Endodermal cell (in vitro differentiated cells): ENCODE measurements at regions not wholly inside any gene's neighbourhood (a gene's known extent, or its start where the extent isn't known, plus 50 kb on each side); places are given as distances from the start of the nearest gene placed in this dataset.

Source experiments
- DNase-seq: peaks from one replicate; pipeline ENCODE4 v3.0.0-alpha.2; 2017
- H3K27ac ChIP-seq: 2 replicates; pipeline ENCODE4 v1.5.1; 2013; ENCODE audit warnings: mild to moderate bottlenecking, low read depth, low read length, moderate library complexity
- H3K27me3 ChIP-seq: 2 replicates; pipeline ENCODE4 v1.6.1; 2013; ENCODE audit warnings: mild to moderate bottlenecking, low read length, moderate library complexity; ENCODE audit not compliant: insufficient read depth, control insufficient read depth, poor library complexity, severe bottlenecking
- H3K36me3 ChIP-seq: 2 replicates; pipeline ENCODE4 v1.7.0; 2013; ENCODE audit warnings: mild to moderate bottlenecking, low read length, moderate library complexity; ENCODE audit not compliant: control insufficient read depth, insufficient read depth
- H3K4me1 ChIP-seq: one replicate; pipeline ENCODE4 v1.7.0; 2013; ENCODE audit warnings: low read length; ENCODE audit not compliant: control insufficient read depth, insufficient read depth
- H3K4me3 ChIP-seq: 2 replicates; pipeline ENCODE4 v1.5.1; 2013; ENCODE audit warnings: mild to moderate bottlenecking, low read length, moderate library complexity
- H3K9ac ChIP-seq: 2 replicates; pipeline ENCODE4 v1.6.1; 2013; ENCODE audit warnings: mild to moderate bottlenecking, low read length, moderate library complexity; ENCODE audit not compliant: poor library complexity, severe bottlenecking; ENCODE audit errors: extremely low read depth
- H3K9me3 ChIP-seq: 2 replicates; pipeline ENCODE4 v1.6.1; 2013; ENCODE audit warnings: mild to moderate bottlenecking, low read length, moderate library complexity; ENCODE audit not compliant: control insufficient read depth
- H3K27ac Mint-ChIP-seq: 2 replicates; pipeline ENCODE4 v1.8.0; 2020; ENCODE audit warnings: mixed read lengths
- H3K27me3 Mint-ChIP-seq: 2 replicates; pipeline ENCODE4 v1.8.0; 2021; ENCODE audit warnings: mild to moderate bottlenecking, mixed read lengths; ENCODE audit not compliant: insufficient read depth
- H3K36me3 Mint-ChIP-seq: 2 replicates; pipeline ENCODE4 v1.8.0; 2020; ENCODE audit warnings: low read depth, mixed read lengths
- H3K4me1 Mint-ChIP-seq: 2 replicates; pipeline ENCODE4 v1.8.0; 2020; ENCODE audit warnings: mixed read lengths
- H3K4me3 Mint-ChIP-seq: 2 replicates; pipeline ENCODE4 v1.8.0; 2020; ENCODE audit warnings: mild to moderate bottlenecking, moderate library complexity, mixed read lengths
- H3K9me3 Mint-ChIP-seq: 2 replicates; pipeline ENCODE4 v1.8.0; 2020; ENCODE audit warnings: mild to moderate bottlenecking, mixed read lengths
- WGBS, 2 experiments: methylation state at CpG; one replicate each; pipeline versions ENCODE4 v1.1.5 to v1.1.7; 2013; ENCODE audit warnings: missing lambda C conversion rate in 2 of 2, mixed read lengths in 1 of 2; ENCODE audit not compliant: insufficient coverage in 1 of 2, insufficient read length in 1 of 2; 5-methylcytosine and 5-hydroxymethylcytosine counted together
- TF ChIP-seq, protein P1 (sequence below): fragments of 200-600 bp; sonication (generic); conservative IDR thresholded peaks from 2 replicates; pipeline ENCODE4 v1.5.0; 2021; ENCODE audit warnings: antibody characterized with exemption, mild to moderate bottlenecking

DNA sequence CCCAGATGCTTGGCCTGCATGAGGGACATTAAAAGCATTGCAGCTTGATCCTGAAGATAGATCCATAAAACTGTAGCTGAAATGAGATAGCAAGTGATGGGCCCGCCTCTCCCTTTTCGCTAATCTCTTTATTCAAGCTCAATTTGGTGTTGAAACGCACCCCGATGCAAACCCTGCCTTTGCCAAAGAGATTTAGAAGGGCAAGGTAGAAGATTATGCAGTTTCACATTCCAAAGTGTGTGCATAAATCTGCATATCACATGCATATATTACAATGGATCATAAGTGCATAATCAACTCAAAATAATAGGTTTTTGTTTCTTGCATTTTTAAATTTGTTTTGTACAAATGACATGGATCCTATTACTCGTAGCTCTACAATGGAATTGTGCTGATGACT lies 80.1 kb upstream of the SHANK2 start:
- TF ChIP-seq, protein P1, sequence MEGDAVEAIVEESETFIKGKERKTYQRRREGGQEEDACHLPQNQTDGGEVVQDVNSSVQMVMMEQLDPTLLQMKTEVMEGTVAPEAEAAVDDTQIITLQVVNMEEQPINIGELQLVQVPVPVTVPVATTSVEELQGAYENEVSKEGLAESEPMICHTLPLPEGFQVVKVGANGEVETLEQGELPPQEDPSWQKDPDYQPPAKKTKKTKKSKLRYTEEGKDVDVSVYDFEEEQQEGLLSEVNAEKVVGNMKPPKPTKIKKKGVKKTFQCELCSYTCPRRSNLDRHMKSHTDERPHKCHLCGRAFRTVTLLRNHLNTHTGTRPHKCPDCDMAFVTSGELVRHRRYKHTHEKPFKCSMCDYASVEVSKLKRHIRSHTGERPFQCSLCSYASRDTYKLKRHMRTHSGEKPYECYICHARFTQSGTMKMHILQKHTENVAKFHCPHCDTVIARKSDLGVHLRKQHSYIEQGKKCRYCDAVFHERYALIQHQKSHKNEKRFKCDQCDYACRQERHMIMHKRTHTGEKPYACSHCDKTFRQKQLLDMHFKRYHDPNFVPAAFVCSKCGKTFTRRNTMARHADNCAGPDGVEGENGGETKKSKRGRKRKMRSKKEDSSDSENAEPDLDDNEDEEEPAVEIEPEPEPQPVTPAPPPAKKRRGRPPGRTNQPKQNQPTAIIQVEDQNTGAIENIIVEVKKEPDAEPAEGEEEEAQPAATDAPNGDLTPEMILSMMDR, result no peak
- Mint-ChIP-seq H3K27ac (no peak overlapping the region), H3K9me3 (peaks cover 54% of the 10 kb centered on the region), H3K27me3 (peaks cover 19% of the 10 kb centered on the region), H3K36me3 (peaks cover 3% of the 10 kb centered on the region), H3K4me1 (no peaks in the 10 kb centered on the region), H3K4me3 (no peak overlapping the region)
- WGBS, 2 experiments, result 92 to 93% methylated on average over 2 to 5 of the region's 5 CpGs
- H3K27me3 ChIP-seq, result no peaks in the 10 kb centered on the region
- no peaks in the 10 kb centered on the region for H3K4me1 ChIP-seq
- no peak overlapping the region for H3K9ac ChIP-seq
- no peak overlapping the region for H3K27ac ChIP-seq
- H3K4me3 ChIP-seq, result no peak overlapping the region
- H3K36me3 ChIP-seq, result no peaks in the 10 kb centered on the region
- DNase-seq, result no peak
- peaks cover 20% of the 10 kb centered on the region for H3K9me3 ChIP-seq

GRCh38 chr11:71332046-71332445 lies 79.7 kb upstream of the SHANK2 start:
- H3K9me3 Mint-ChIP-seq, result peaks cover 54% of the 10 kb centered on the region
- no peaks in the 10 kb centered on the region for H3K4me1 ChIP-seq
- 90 to 93% methylated on average over 3 of the region's 3 CpGs for WGBS, 2 experiments
- H3K27me3 Mint-ChIP-seq, result peaks cover 16% of the 10 kb centered on the region
- H3K4me1 Mint-ChIP-seq, result no peaks in the 10 kb centered on the region
- TF ChIP-seq, protein P1, result no peak
- H3K27ac Mint-ChIP-seq, result no peak overlapping the region
- no peak overlapping the region for H3K27ac ChIP-seq
- H3K4me3 ChIP-seq, result no peak overlapping the region
- H3K36me3 Mint-ChIP-seq, result peaks cover 3% of the 10 kb centered on the region
- no peak overlapping the region for H3K4me3 Mint-ChIP-seq
- H3K36me3 ChIP-seq, result no peaks in the 10 kb centered on the region
- H3K9ac ChIP-seq, result no peak overlapping the region
- H3K9me3 ChIP-seq, result peaks cover 20% of the 10 kb centered on the region
- no peak for DNase-seq
- H3K27me3 ChIP-seq, result no peaks in the 10 kb centered on the region

- peaks cover 3% of the 10 kb centered on the region for H3K36me3 Mint-ChIP-seq
- peaks cover 52% of the 10 kb centered on the region for H3K9me3 Mint-ChIP-seq
- Histone ChIP-seq H3K9ac (no peak overlapping the region), H3K4me1 (no peaks in the 10 kb centered on the region), H3K9me3 (peaks cover 20% of the 10 kb centered on the region), H3K4me3 (no peak overlapping the region), H3K27me3 (no peaks in the 10 kb centered on the region), H3K27ac (no peak overlapping the region), H3K36me3 (no peaks in the 10 kb centered on the region)
- no peak for DNase-seq
- H3K27ac Mint-ChIP-seq, result no peak overlapping the region
- H3K4me1 Mint-ChIP-seq, result no peaks in the 10 kb centered on the region
- peaks cover 17% of the 10 kb centered on the region for H3K27me3 Mint-ChIP-seq
- no peak overlapping the region for H3K4me3 Mint-ChIP-seq
- 90% methylated on average over 3 of the region's 3 CpGs; no CpG with 5 or more reads in 1 of the 2 experiments for WGBS, 2 experiments
- TF ChIP-seq, protein P1, result no peak
Observed at GRCh38 chr11:71331631-71332030, 79.3 kb upstream of the SHANK2 start.
